Heart right ventricle (tissue), 16 donors: ENCODE measurements at regions not wholly inside any gene's neighbourhood (a gene's known extent, or its start where the extent isn't known, plus 50 kb on each side); places are given as distances from the start of the nearest gene placed in this dataset.

Experiments used
- ATAC-seq, 8 donors: fragments of 200-7000 bp; cut with Tn5 transposase; one replicate each; pipeline ENCODE4 v1.9.1; 2020; ENCODE audit warnings: mild to moderate bottlenecking in 8 of 8, moderate library complexity in 8 of 8, moderate number of reproducible peaks in 1 of 8
- DNase-seq, 2 donors: peaks; one replicate each; pipeline ENCODE4 v3.0.0-alpha.2; 2020
- H3K27ac ChIP-seq, 10 donors: fragments of 200-600 bp; sonication (generic) in 2 of 10; one replicate each; pipeline versions ENCODE4 v1.5.0 to v1.8.0; 2020 to 2022; ENCODE audit warnings: mild to moderate bottlenecking in 3 of 10
- H3K27me3 ChIP-seq, 7 donors: fragments of 200-600 bp; one replicate each; pipeline ENCODE4 v1.8.0; 2021 to 2022; ENCODE audit warnings: mild to moderate bottlenecking in 2 of 7
- H3K36me3 ChIP-seq, 9 donors: fragments of 200-600 bp; sonication (generic) in 1 of 9; one replicate each; pipeline versions ENCODE4 v1.5.0 to v1.8.0; 2020 to 2022; ENCODE audit warnings: mild to moderate bottlenecking in 2 of 9
- H3K4me1 ChIP-seq, 9 donors: fragments of 200-600 bp; sonication (generic) in 1 of 9; one replicate each; pipeline versions ENCODE4 v1.5.0 to v1.8.0; 2020 to 2022; ENCODE audit warnings: mild to moderate bottlenecking in 4 of 9
- H3K4me3 ChIP-seq, 10 donors: fragments of 200-600 bp; sonication (generic) in 2 of 10; one replicate each; pipeline versions ENCODE4 v1.5.0 to v1.8.0; 2020 to 2022; ENCODE audit warnings: mild to moderate bottlenecking in 7 of 10, moderate library complexity in 2 of 10
- H3K9me3 ChIP-seq, 11 donors: fragments of 200-600 bp in 10 of 11; sonication (generic) in 2 of 11; one replicate each; pipeline versions ENCODE4 v1.5.0 to v1.8.0; 2013 to 2022; ENCODE audit warnings: mild to moderate bottlenecking in 2 of 11, control low read depth in 1 of 11, moderate library complexity in 1 of 11
- WGBS, 2 donors: extraction: QIAGEN DNeasy Blood & Tissue Kit; methylation state at CpG; one replicate each; pipeline ENCODE4 v1.1.7; 2013; ENCODE audit warnings: inconsistent platforms in 1 of 2; 5-methylcytosine and 5-hydroxymethylcytosine counted together
- intact Hi-C, 10 donors: fragments of 100-400 bp; cut with DNase I; formaldehyde crosslinking; loops; one replicate each; pipeline versions ENCODE4 v1.11.1 to v1.14.2; 2022
- TF ChIP-seq, protein P1 (sequence below), 9 donors: fragments of 200-600 bp; sonication (generic) in 2 of 9; IDR thresholded peaks; one replicate each; pipeline versions ENCODE4 v1.5.0 to v1.8.0; 2021 to 2022; ENCODE audit warnings: antibody characterized with exemption in 9 of 9, mild to moderate bottlenecking in 5 of 9, moderate library complexity in 1 of 9
- donor health status: Arrhythmogenic right ventricular cardiomyopathy.
- donor health status: ischemic (EF 13 %, LVEDD 7.1; RV severe dilation, severe dysfunction).
- donor health status: healthy with polysubstance abuse.
- donor health status: DM: no; HTN: yes; CAD: no.
- donor health status: DM: no; HTN: no; CAD: no.
- donor health status: ischemic (EF 25% LVEDD 6.9; RV normal size, moderate dysfunction).
- donor health status: ischemic (EF 25% LVEDD 5.7; RV mildly dilated, moderate dysfunction).
- donor health status: healthy.
- donor health status: DM: yes; HTN: yes; CAD: no.
- donor health status: Ischemic cardiomyopathy.
- donor health status: ischemic (EF 35%, LVEDD 5.7; RV mildly dilated, moderate dysfunction).
- donor health status: nonischemic (EF 11% LVEDD 7.7; RV severe dilation, severe dysfunction).
- donor health status: DM: yes; HTN: yes; CAD: no.
- donor health status: PGD.
- donor health status: ischemic (EF 29% LVEDD 5.4; RV normal size, mild dysfunction).
- donor health status: nonischemic (EF 23%, LVEDD 6.1; RV moderate dilation, normal function).

DNA sequence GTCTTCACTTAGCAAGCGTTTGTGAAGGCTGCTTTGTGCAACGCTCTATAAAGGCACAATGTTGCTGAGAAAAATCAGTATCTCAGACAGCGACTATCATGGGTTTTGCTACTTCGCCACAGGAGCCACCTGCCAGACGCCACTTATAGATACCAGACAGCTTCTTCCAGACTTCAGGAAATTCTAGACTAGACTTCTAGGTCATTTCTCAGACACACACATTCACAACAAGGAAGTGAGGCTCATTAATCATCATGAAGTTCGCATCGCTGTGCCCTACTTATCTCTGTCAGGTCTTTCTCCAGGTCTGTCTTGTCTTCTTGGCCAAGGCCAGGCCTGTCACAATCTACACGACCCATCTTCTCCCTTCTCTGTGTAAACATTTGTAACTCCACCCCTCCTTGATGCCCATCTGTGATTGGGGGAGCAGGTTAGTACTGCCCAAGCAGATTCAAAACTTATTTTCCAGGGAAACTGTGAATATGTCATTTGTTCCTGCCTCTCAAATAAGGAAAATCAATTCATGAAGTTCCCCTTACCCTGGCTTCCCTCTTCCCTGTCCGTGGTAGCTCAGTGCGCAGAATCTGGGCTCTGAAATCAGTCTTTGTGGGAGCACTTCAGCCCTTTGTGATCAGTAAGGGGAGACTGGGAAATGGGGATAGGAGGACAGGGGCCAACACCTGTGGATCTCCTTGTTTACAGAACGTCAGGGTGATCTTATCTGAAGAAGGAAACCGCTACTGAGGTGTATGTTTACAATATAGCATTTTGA lies 115.5 kb downstream of the TNFAIP3 start:
- Histone ChIP-seq H3K4me1 (peaks cover 0 to 7% (median 0%) of the 10 kb centered on the region in 9 donors), H3K4me3 (no peak overlapping the region), H3K36me3 (no peaks in the 10 kb centered on the region), H3K27me3 (peaks cover 0 to 1% (median 0%) of the 10 kb centered on the region in 7 donors), H3K27ac (no peak overlapping the region), H3K9me3 (no peaks in the 10 kb centered on the region)
- intact Hi-C loops = no loop called here
- TF ChIP-seq, protein P1, sequence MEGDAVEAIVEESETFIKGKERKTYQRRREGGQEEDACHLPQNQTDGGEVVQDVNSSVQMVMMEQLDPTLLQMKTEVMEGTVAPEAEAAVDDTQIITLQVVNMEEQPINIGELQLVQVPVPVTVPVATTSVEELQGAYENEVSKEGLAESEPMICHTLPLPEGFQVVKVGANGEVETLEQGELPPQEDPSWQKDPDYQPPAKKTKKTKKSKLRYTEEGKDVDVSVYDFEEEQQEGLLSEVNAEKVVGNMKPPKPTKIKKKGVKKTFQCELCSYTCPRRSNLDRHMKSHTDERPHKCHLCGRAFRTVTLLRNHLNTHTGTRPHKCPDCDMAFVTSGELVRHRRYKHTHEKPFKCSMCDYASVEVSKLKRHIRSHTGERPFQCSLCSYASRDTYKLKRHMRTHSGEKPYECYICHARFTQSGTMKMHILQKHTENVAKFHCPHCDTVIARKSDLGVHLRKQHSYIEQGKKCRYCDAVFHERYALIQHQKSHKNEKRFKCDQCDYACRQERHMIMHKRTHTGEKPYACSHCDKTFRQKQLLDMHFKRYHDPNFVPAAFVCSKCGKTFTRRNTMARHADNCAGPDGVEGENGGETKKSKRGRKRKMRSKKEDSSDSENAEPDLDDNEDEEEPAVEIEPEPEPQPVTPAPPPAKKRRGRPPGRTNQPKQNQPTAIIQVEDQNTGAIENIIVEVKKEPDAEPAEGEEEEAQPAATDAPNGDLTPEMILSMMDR (IDR thresholded peaks at IDR 0.05) = no peak
- ATAC-seq (no peak), DNase-seq (no peak)
- 68% methylated on average over 12 of the region's 12 CpGs for WGBS, 2 donors

DNA sequence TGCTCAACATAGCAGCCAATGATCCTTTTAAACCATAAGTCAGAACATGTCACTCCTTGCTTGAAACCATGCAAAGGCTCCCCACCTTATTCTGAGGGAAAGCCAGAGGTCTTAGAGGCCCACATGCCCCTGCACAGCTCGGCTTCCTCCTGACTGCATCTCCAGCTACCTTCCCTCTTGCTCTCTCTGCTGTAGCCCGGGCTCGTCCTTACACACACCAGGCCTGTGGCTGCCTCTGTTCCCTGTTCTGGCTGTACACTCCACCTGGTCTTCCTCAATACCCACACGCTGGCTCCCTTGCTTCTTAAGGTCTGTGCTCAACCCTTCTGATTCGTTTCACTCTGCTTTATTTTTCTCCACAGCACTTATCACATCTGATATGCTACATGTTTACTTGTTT lies 116.2 kb downstream of the TNFAIP3 start:
- Histone ChIP-seq H3K27me3 (peaks cover 0 to 4% (median 0%) of the 10 kb centered on the region in 7 donors), H3K36me3 (no peaks in the 10 kb centered on the region), H3K4me3 (no peak overlapping the region), H3K27ac (no peak overlapping the region), H3K4me1 (peaks cover 0 to 4% (median 0%) of the 10 kb centered on the region in 9 donors), H3K9me3 (peaks cover 0 to 4% (median 0%) of the 10 kb centered on the region in 11 donors)
- WGBS, 2 donors = 83 to 86% methylated on average over 5 of the region's 5 CpGs
- TF ChIP-seq, protein P1 (IDR thresholded peaks at IDR 0.05) = no peak
- intact Hi-C loops = no loop called here
- DNase-seq (no peak), ATAC-seq (no peak)

DNA sequence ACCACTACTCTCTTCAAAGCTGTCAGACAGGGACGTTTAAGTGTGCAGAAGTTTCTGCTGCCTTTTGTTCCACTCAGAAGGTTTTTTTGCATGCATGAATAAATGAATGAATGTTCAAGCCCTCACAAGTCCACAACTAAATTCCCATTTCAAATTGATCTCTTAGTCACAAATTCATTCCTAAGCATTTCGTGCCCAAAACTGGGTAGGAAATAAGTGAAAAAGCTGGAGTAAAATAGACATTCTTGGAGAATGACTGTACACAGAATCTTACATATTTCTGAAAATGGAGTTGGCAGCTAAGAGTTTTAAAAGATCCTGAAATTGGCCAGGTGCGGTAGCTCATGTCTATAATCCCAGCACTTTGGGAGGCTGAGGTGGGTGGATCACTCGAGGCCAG lies 117.6 kb downstream of the PERP start:
- ATAC-seq (no peak), DNase-seq (no peak)
- intact Hi-C loops = no loop called here
- Histone ChIP-seq H3K27ac (no peak overlapping the region), H3K4me1 (no peaks in the 10 kb centered on the region), H3K36me3 (no peaks in the 10 kb centered on the region), H3K27me3 (peaks cover 0 to 19% (median 0%) of the 10 kb centered on the region in 7 donors), H3K9me3 (peaks cover 0 to 4% (median 0%) of the 10 kb centered on the region in 11 donors), H3K4me3 (no peak overlapping the region)
- WGBS, 2 donors = 82 to 87% methylated on average over 4 of the region's 4 CpGs
- TF ChIP-seq, protein P1 (IDR thresholded peaks at IDR 0.05) = no peak

DNA sequence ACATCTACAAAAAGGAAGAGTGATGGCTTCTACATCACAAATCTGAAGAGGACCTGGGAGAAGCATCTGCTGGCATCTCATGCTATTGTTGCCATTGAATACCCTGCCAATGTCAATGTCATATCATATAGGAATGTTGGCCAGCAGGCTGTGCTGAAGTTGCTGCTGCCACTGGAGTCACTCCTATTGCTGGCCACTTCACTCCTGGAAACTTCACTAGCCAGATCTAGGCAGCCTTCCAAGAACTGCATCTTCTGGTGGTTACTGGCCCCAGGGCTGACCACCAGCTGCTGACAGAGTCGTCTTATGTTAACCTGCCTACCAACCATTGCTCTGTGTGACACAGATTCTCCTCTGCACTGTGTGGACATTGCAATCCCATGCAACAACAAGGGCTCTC lies 111.8 kb downstream of the PERP start:
- no peaks in the 10 kb centered on the region for H3K36me3 ChIP-seq
- ATAC-seq (no peak), DNase-seq (no peak)
- WGBS, 2 donors = 67 to 80% methylated on average over 1 of the region's 1 CpG
- peaks cover 0 to 11% (median 0%) of the 10 kb centered on the region in 11 donors for H3K9me3 ChIP-seq
- TF ChIP-seq, protein P1 (IDR thresholded peaks at IDR 0.05) = no peak
- H3K27ac ChIP-seq = no peak overlapping the region
- no peak overlapping the region for H3K4me3 ChIP-seq
- peaks cover 0 to 12% (median 0%) of the 10 kb centered on the region in 7 donors for H3K27me3 ChIP-seq
- H3K4me1 ChIP-seq = no peaks in the 10 kb centered on the region
- intact Hi-C loops = no loop called here
